NCI-H524 (cell line): ENCODE measurements at regions not wholly inside any gene's neighbourhood (a gene's known extent, or its start where the extent isn't known, plus 50 kb on each side); places are given as distances from the start of the nearest gene placed in this dataset.

Experiments
- DNase-seq, 2 experiments: peaks; one replicate each; lab custom pipeline; 2025; lab: John Stamatoyannopoulos, UW

DNA sequence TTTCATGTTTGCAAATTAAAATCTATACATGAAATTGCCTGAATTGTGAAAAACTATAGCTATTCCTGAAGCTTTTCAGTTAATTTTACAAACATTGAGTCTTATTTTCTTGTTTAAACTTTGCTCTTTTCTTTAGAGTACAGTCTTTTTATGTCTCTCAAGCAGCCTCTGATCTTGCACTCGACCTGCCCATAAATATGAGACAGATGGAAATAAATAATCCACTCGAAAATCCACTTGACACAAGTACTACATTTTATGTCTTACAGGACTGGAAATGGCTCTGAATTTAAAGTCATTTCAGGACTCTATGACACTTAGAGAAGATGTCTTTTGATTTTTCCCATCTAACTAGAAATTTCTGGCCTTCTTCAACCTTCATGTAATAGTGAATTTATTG is 283.8 kb downstream of the USP25 start:
- peak; percentile 86 to 96 for DNase-seq

DNA sequence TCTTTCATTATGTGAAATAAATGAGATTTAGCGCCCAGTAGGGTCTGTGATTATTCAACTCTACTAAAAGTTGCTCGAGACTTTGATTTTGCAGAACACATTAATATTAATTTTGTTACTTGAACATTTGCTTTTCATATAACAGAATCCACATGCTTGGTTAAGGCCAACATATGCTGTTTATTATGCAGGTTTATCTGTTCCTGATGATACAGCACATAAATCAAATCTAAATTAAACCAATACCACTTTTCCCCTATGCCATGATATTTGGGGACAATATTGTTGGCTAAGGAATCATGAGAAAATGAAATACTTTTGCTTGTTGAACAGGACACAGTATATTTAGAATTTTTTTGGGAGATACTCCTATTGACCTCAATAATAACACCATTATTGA is 291.1 kb downstream of the USP25 start:
- DNase-seq = no peak

DNA sequence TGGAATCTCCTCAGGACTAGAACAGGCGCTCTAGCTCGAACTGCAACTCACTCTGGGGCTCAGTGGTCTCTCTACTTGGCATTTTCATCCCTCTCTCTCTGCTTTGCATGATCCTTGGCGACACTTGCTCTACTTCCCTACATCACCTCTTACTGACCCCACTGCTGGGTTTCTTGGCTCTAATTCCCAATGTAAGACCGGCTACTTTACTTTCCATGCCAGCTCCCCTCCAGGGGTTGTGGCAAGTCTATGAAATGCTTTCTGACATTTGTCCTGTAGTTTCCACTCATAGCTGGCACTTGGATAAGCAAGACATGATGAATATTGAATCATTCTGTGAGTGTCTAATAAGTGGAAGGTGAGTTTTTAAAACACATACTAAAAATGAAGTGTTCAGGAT is 292.3 kb downstream of the USP25 start:
- no peak for DNase-seq

DNA sequence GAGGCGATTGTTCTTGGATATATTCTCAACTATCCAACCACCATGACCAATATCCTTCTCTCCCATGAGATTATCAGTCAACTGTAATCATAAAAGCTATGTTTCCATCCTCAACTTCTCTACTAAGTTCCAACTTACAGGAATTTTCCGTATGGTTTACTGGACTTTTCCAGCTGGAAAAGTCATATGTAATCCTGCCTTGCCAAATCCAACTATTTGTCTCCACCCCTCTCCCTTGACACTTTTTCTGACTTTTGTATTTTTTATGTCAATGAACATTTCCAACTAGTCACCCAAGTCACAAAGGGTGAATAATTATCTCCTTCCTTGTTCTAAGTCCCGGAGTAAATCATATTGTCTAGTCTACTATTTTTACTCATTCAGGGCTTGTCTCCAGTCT is 293.1 kb downstream of the USP25 start:
- DNase-seq = no peak

DNA sequence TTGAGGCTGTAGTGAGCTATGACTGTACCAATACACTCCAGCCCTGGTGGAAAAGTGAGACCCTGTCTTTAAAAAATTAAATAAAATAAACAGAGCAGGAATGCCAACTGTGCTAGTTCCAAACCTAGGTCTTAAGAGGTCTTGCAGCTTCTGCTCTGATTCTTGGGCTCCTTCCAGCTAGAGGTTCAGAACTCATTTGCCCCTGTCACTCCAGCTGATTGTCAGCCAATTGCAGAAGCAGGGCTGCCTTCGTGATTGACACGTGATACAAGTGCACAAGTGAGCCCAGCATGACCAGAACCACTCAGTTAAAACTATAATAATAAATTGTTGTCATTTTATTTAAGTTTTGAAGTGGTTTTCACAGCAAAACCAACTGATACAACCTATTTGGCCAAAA is 298.4 kb downstream of the USP25 start:
- no peak for DNase-seq

DNA sequence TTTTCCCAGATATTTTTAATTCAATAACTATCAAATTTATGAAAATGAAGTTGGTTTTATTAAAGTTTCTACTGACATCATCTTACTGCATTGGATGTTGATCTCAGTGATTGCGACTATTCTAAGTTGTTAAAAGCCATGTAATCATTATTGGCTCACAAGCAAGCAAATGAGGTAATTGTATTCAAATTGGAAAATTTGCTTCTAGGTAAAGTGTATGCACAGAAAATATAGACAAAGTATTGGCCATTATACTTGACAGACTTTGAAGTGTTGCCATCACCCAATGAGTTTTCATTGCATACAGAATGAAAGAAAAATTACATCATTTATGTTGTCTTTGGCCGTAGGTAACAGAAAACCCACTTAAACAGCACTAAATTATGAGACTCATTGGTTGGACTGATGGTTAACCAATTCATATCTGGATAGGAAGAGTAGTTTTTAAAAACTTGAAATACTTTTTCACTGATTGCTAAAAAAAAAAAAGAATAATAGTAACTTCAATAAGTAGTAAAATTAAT is 299.2 kb downstream of the USP25 start:
- DNase-seq = no peak

DNA sequence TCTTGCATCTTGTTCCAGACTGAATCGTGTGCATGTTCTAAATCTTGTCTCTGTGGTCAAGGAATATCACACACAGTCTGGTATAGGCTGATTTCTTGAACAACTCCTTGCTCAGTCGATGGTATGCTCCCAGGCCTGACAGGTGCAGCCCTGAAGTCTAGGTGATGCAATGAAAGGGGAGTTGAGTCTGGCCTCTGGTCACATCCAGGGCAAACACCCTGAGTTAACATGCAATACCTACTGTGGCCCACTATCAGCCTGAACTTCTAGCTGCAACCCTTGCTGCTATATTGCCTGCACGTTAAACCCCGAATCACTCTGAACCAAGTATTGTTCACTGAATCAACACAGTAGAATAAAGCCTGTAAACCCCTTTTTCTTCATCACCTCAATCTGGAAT is 303.4 kb downstream of the USP25 start:
- DNase-seq = no peak

DNA sequence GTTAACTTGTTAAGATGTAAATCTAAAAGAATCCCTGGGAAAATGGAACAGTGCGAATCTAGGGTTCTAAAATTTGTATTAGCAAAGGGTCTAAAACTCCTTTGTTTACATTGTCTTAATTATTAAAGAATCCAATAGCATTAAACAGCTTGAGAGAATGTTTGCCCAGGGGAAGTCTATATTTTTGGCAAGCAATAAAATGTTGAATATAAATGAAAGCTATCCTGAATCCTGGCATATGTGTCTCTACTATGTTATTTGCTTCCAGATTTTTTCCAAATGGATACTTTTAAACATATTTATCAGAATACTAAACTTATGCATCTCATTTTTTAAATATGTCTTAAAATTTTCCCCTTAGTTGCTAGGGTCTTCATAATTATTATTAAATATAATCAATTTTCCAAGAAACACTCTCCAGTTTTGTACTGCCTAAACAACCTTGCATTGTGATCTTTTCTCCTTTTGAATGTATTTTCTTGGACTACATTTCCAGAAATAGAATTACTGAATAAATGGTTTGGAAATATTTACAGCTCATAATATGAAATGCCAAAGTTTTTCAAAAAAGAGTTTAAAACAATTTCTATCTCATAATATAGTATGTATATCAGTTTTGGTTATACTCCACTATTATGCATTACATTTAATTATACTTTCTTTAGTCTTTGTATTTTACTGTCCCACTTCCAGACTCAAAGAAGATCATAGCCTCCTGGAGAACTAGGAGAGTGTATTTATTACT is 304.8 kb downstream of the USP25 start:
- no peak for DNase-seq

DNA sequence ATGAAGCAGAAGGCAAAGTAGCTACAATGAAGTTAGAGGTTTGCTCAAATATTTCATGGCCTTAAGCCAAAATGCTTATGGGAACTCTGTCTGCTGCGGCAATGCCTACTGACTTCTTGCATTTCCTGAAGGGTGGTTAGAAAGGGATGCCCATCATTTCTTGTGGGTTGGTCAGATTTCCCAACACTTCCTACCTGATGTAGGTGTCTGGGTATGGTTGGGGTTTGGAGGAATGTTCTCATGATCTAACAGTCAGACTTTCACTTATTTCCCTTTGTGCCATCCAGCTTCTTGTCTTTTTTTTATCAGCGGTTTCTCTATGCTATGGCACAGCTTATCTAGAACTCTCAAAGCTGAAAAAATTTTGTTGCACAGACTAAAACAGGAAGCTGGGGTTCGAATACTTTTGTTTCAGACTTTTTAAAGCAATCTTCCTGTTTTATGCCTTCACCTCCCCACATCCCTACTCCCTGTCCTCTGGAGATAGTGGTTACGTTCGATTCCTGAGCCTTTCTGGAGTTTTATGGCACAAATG is 307.7 kb downstream of the USP25 start:
- no peak for DNase-seq

DNA sequence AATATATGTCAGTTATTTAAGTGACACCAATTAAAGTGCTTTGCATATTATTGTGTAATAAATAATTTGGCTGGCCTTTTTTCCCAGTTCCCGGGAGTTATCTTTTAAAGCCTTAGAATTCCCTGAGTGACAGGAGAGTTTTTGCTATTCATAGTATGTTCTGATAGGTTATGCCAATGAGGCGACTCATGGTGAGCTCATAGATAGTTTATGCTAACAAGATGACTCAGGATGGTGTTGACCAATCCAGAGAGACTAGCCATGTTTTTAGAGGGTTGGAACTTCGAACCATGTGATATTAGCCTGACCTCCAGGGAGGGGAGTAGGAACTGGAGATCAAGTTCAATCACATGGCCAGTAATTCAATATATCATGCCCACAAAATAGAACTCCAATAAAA is 310.8 kb downstream of the USP25 start:
- no peak for DNase-seq

DNA sequence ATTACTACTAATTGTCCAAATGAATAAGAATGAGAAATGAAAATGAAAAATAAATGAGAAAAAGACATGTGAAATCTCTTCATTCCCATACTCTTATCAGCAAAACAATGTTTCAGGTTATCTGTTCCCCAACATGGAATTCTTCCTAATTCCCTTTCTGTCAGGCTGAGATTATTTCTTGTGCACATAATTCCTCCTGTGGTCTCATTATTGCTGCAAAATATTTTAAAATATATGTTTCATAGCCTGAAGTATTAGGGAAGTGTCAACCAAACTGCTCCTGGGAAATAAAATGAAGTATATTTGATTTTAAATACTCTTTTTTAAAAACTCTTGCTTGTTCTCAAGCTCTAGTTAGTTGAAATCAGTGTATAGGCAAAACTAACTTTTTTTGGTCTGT is 314.9 kb downstream of the USP25 start:
- DNase-seq = no peak

DNA sequence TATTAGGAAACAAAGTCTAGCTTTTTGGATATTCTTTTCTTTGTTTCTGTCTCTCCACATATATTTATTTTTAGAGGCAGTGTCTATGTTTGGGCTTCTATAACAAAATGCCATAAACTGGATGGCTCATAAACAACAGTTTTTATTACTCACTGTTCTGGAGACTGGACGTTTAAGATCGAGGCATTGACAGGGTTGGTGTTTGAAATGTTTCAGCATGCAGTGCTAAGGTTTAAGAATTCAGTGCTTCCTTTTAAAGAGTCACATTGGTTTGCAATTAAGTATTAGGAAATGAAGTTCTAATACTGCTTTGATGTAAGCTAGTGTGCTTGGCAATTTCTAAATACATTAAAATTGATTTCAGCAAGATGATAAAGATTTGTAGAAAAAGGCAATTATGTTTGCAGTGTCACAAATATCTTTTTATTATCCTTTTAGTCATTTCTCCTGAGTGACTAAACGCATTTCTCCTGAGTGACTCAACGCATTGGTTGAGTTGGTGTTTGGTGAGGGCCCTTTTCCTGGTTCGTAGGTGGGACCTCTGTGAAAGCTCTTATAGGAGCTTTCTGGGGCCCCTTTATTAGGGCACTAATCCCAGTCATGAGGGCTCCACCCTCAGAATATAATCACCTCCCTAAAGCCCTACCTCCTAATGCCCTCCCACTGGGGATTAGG is 317.0 kb downstream of the USP25 start:
- peak in 1 of 2 experiments; percentile 18 for DNase-seq

DNA sequence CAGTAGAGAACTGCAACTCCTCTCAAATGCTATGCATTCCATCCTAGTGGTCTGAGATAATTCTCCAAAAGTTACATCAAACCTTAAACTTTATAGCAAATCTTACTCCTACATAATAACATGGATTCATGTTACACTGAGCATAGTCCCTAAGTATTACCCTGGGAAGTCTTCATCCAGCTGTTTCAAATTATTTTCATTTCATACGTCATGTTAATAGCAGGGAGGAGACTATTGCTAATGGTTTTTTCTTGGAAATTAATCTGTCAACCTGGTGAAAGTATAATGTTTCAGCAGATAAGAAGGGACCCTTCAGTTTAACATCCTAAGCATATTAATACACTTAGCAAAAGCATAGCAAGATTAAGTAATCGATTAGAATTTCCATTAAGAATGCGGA is 318.1 kb downstream of the USP25 start:
- peak; percentile 27 to 67 for DNase-seq

DNA sequence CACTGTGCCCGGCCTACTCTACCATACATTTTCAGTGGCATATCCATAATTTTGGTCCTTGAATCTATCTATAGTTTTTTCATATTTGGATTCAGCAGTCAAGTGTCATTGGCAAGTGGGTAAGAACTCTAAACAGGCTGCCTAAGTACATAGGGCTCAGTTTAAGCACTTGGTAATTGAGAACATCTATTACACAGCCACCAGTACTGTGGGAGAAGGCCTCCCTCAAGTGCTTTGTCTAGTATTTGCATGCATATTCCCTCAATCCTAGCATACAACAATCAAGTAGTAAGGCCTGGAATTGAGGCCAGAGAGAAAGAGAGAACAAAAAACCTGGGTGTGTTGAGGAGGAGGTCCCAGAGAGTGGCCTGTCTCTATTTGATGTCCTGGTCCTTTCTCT is 325.2 kb downstream of the USP25 start:
- DNase-seq = no peak

DNA sequence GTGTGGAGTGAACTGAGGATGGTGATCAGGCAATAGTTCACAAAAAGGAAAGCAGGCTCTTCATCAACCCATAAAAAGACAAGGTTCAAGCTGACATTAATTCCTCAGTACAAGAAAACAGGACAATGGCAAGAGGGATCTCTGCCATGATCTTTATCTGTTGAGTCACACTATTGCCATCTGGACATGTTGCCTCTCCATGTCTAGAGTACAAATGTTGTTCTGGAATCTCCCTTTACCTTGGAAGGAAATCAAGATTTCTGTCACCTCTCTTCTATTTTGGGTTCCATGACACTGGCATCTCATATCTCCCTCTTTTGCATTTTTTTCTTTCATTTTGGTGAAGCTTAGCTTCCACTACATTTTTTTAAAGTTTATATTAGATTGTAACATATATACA is 329.1 kb downstream of the USP25 start:
- DNase-seq = no peak

DNA sequence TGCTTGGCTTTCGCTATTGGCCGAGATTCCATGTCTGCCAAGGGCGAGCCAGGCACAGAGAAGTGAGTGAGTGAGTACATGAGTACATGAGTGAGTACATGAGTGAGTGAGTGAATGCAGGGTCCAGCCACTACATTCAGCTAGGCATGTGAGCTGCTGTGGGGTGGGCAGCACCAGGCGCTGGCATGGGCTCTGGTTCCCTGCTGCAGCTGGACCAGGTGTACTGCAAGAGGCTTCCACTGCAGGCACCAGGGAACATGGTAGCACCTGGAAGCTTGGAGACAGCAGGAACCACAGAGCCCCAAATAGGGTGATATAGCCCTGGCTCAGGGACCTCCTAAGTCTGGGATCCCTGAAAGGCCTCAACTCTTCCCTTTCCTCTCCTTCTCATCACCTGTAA is 330.2 kb downstream of the USP25 start:
- DNase-seq = no peak

DNA sequence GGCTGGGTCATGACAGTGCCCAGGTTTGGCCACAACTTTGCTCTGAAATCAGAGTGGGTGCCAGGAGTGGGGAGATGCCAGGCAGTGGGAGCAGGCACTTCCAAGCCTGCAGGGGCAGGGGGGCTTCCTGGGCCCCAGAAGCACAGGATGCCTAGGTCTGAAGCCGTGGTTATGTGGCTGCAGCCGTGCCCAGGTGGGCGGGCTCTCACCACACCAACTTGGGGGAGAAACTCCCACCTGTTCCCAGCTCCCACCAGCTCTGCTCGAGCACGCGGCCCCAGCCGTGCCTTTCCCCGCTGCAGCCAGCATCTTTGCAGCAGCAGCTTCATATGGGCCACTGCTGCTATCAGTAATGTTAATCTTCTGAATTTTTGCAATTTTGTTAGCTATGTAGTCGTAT is 331.4 kb downstream of the USP25 start:
- DNase-seq = no peak

DNA sequence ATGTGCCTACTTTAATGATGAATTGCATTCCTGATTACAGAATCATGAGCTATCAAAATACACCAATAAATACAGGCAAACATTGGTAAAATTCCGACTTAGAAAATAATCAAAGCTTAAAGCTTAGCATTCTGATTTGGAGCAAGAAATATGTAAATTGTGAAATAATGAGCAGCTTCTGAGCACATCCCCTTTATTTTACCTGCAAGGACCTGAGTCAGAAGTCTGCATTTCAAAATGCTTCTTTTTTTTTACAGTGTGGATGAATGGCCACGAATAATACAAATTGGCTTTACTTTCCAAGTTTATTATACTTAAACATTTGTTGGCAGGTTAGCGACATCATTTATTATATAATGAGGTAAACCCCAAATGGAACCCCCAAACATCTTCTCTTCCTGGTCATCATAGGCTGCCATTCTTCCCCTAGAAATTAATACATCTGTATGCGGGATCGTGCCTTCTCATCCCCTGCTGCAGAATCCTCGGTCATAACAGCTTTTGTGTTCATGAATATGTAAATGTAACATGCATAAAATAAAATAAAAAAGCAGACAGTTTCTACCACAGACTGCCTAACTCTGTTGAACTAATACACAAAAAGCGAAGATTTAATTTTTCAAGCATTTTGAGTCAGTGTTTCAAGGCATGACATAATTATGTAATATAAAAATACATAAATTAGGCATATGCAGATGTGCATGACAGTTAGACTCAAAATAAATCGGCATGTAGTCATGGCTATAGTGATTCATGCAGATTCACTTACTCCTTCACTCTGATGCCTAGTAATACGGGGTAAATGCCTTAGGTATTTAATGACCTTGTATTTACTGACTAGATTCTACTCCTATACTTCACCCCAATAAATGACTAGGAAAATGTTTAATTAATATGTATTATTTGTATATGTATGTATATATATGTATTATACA is 339.7 kb downstream of the USP25 start:
- DNase-seq = no peak

DNA sequence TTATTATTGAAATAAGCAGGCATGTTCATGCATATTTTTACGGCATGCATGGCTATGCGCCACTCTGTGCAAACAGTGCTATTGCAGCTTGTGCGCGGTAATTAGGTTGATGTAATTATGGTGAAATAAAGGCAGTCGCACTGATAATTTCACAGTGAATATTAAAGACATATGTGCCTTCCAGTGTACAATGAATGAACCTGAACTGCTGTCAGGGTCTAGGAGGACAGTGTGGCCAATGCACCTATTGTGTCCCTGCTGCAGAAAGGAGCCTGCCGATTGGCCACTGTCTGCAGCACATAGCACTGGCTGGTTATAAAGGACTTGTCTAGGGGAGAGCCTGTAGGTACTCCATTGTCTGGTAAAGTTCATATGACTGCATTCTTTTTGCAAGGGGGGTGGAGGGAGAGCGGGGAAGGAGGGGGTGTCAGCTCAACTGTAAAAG is 340.4 kb downstream of the USP25 start:
- peak in 1 of 2 experiments; percentile 52 for DNase-seq

DNA sequence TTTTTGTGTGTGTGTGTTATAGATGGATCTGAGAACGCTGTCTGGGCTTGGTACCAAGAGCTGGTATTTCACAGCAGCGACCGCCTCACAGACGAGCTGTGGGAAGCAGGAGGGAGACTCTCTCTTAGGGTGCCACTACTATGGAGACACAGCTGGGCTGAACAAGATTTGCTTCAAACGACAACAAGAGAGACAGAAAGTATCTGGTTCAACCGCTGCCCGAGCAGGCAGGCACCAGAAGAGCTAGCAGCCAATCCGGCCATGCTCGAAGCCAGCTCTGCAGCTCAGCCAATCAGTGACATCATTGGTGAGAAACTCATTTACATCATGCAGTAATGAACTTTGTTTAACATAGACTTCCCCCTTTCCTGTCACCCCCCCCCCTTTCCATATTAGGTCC is 341.3 kb downstream of the USP25 start:
- DNase-seq = peak; percentile 41 to 67

DNA sequence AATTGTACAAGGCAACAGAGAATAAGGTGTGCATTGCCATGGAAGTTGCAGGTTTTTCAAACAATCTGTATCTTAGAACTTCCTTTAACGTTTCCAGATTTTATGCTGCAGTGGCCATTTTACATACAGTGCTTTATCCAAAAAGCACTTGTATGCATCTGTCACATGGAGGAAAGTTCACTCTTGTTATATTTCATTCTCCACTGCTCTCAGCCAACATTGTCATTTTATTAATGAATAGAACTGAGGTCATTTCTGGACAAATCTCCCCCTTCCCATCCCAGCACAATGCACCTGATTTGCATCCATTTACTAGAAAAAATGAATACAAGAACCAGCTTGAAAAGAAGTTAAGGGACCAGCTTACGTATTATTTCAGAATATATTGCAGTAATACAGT is 342.0 kb downstream of the USP25 start:
- no peak for DNase-seq

DNA sequence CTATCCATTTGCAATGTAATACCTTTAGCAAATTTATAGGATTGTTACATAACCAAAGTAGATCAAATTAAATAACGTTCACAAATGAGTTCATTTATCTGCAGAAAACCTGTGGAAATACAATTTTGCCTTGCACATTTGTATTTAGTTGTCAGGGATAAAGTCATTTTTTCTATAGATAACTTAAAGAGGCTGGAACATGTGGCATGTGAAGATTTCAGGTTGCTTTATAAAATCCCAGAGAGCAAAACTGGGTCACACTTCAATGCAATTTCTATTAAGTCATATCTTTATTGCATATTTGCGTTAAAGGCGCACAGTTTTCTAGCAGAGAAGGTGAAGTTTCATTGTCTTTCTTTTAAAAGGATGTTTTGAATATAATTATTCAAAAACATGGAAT is 342.4 kb downstream of the USP25 start:
- DNase-seq = no peak
